ENCODE measurements at regions not wholly inside any gene's neighbourhood (a gene's known extent, or its start where the extent isn't known, plus 50 kb on each side); places are given as distances from the start of the nearest gene placed in this dataset.

DNA sequence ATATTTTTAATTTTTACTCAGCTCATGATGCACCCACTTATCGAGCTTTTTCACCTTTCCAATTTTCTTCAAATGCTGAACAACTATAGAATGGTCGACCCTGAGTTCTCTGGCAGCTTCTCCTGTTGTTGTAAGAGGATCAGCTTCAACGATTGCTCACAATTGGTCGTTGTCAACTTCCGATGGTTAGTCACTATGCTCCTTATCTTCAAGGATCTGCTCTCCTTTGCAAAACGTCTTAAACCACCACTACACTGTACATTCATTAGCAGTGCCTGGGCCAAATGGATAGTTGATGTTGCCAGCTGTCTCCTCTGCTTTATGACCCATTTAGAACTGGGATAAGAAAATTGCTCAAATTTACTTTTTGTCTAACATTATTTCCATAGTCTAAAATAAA lies 385.9 kb upstream of the LYPLAL1 start:
- Histone ChIP-seq H3K9ac (ENCODE audit: low read depth in 1 of 3, low read length in 3 of 3) (no peak overlapping the region), H3K27ac (ENCODE audit: low read depth, low read length) (no peak overlapping the region), H3K9me3 (ENCODE audit: control insufficient read depth in 3 of 3, low read length in 3 of 3) (no peaks in the 10 kb centered on the region), H3K4me3 (ENCODE audit: low read length in 3 of 3) (no peak overlapping the region), H3K27me3 (ENCODE audit: control insufficient read depth in 3 of 3, insufficient read depth in 3 of 3, low read length in 3 of 3) (no peaks in the 10 kb centered on the region), H3K4me1 (ENCODE audit: control insufficient read depth in 3 of 3, insufficient read depth in 3 of 3, low read length in 3 of 3) (peaks cover 0 to 6% (median 3%) of the 10 kb centered on the region in 3 donors), H3K36me3 (ENCODE audit: control insufficient read depth in 3 of 3, insufficient read depth in 3 of 3, low read length in 3 of 3) (no peaks in the 10 kb centered on the region)

- Histone ChIP-seq H3K9ac (ENCODE audit: low read depth in 1 of 3, low read length in 3 of 3) (no peak overlapping the region), H3K4me3 (ENCODE audit: low read length in 3 of 3) (no peak overlapping the region), H3K27ac (ENCODE audit: low read depth, low read length) (no peak overlapping the region), H3K27me3 (ENCODE audit: control insufficient read depth in 3 of 3, insufficient read depth in 3 of 3, low read length in 3 of 3) (no peaks in the 10 kb centered on the region), H3K4me1 (ENCODE audit: control insufficient read depth in 3 of 3, insufficient read depth in 3 of 3, low read length in 3 of 3) (no peaks in the 10 kb centered on the region), H3K36me3 (ENCODE audit: control insufficient read depth in 3 of 3, insufficient read depth in 3 of 3, low read length in 3 of 3) (no peaks in the 10 kb centered on the region), H3K9me3 (ENCODE audit: control insufficient read depth in 3 of 3, low read length in 3 of 3) (no peaks in the 10 kb centered on the region)
These were observed 376.9 kb upstream of the LYPLAL1 start for GRCh38 chr1:218796773-218797172.

DNA sequence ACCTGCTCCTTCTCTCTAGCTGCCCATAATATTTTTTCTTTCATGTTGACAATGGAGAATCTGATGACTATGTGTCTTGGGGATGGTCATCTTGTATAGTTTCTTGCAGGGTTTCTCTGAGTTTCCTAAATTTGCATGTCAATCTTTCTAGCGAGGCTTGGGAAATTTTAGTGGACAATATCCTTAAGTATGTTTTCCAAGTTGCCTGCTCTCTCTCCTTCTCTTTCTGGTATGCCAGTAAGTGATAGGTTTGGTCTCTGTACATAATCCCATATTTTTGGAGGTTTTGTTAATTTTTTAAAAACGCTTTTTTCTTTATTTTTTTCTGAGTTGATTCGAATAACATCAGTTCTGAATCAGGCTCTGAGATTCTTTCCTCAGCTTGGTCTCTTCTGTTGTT lies 370.9 kb upstream of the LYPLAL1 start:
- no peaks in the 10 kb centered on the region for H3K27me3 ChIP-seq (ENCODE audit: control insufficient read depth in 3 of 3, insufficient read depth in 3 of 3, low read length in 3 of 3)
- no peaks in the 10 kb centered on the region for H3K36me3 ChIP-seq (ENCODE audit: control insufficient read depth in 3 of 3, insufficient read depth in 3 of 3, low read length in 3 of 3)
- H3K9me3 ChIP-seq (ENCODE audit: control insufficient read depth in 3 of 3, low read length in 3 of 3) = no peaks in the 10 kb centered on the region
- no peaks in the 10 kb centered on the region for H3K4me1 ChIP-seq (ENCODE audit: control insufficient read depth in 3 of 3, insufficient read depth in 3 of 3, low read length in 3 of 3)
- H3K27ac ChIP-seq (ENCODE audit: low read depth, low read length) = no peak overlapping the region
- H3K9ac ChIP-seq (ENCODE audit: low read depth in 1 of 3, low read length in 3 of 3) = no peak overlapping the region
- no peak overlapping the region for H3K4me3 ChIP-seq (ENCODE audit: low read length in 3 of 3)

DNA sequence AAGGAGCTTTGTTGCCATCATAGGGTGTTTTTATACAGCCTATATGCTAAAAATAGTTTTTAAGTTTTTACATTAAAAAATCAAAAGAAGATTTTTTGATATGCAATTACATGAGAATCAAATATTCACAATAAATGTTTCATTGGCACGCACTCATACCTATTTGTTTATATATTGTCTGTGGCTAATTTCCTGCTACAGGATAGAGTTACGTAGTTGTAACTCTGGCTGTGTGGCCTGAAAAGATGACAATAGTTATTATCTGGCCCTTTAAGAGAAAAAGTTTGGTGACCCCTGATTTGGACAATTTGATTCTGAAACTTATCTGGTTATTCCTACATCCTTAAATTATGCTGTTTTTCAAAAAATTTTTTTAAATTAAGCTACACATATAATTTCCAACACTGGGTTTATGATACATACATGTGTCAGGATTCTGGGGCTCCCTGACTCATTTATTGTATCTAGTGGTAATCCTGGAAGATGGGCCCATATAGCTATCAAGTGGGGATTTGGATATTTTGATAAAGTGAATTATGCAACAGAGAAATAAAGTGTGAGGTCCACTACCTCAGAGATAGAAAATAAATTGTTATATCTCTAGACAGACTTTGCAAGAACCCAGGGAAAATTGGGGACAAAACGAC lies 370.2 kb upstream of the LYPLAL1 start:
- Histone ChIP-seq H3K9ac (ENCODE audit: low read depth in 1 of 3, low read length in 3 of 3) (no peak overlapping the region), H3K27me3 (ENCODE audit: control insufficient read depth in 3 of 3, insufficient read depth in 3 of 3, low read length in 3 of 3) (no peaks in the 10 kb centered on the region), H3K9me3 (ENCODE audit: control insufficient read depth in 3 of 3, low read length in 3 of 3) (no peaks in the 10 kb centered on the region), H3K4me3 (ENCODE audit: low read length in 3 of 3) (no peak overlapping the region), H3K27ac (ENCODE audit: low read depth, low read length) (no peak overlapping the region), H3K4me1 (ENCODE audit: control insufficient read depth in 3 of 3, insufficient read depth in 3 of 3, low read length in 3 of 3) (no peaks in the 10 kb centered on the region), H3K36me3 (ENCODE audit: control insufficient read depth in 3 of 3, insufficient read depth in 3 of 3, low read length in 3 of 3) (no peaks in the 10 kb centered on the region)

DNA sequence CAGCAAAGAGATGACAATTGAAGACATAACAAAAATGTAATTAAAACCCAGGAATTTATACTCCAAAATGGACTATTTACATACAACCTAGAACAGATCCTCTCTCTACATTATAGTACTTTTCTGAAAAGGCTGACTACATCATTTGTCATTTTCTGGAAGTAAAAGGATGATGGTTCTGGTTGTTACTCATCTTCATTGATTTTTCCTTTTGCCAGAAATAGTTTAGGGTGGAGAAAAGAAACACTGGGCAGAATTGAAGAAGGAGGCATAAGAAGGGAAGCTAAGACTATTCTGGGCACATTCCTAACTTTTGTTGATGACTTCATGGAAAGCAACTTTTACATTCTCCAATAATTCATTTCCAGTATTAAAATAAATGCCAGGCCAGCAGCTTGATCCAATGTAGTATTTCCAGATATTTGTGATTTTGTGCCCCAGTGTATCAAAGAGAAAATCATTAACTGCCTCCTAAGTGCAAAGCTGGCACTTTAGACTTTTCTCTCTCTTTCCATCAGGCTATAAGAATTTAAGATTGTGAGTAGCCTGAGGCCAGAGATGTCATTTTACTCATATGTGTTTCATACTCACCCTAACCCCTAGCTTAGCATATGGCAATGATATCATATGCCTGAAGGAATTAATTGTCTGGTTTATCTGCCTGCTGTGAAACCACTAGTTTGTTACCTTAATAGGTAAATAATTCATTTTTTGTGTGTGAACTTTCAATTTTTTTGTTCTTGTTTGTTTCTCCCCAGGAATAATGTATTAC lies 369.5 kb upstream of the LYPLAL1 start:
- Histone ChIP-seq H3K9ac (ENCODE audit: low read depth in 1 of 3, low read length in 3 of 3) (no peak overlapping the region), H3K27ac (ENCODE audit: low read depth, low read length) (no peak overlapping the region), H3K36me3 (ENCODE audit: control insufficient read depth in 3 of 3, insufficient read depth in 3 of 3, low read length in 3 of 3) (no peaks in the 10 kb centered on the region), H3K9me3 (ENCODE audit: control insufficient read depth in 3 of 3, low read length in 3 of 3) (no peaks in the 10 kb centered on the region), H3K4me3 (ENCODE audit: low read length in 3 of 3) (no peak overlapping the region), H3K4me1 (ENCODE audit: control insufficient read depth in 3 of 3, insufficient read depth in 3 of 3, low read length in 3 of 3) (no peaks in the 10 kb centered on the region), H3K27me3 (ENCODE audit: control insufficient read depth in 3 of 3, insufficient read depth in 3 of 3, low read length in 3 of 3) (no peaks in the 10 kb centered on the region)

DNA sequence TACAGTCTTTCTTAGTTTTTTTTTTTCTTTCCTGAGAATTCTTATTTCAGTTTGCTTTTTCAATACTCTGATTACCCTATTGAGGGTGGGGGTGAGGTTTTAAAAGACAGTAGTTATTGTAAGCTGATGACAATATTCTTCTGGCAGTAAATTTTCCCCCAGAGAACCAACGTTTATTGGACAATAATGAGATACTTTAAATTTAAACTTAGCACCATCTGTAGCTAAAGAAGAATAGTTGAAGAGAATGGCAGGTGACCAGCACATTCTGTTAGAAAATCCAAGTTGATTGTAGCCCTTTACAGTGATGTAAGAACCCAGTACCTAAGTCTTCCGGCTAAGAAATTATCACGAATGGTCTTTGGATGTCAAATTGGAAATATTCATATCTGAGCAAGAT lies 364.6 kb upstream of the LYPLAL1 start:
- Histone ChIP-seq H3K36me3 (ENCODE audit: control insufficient read depth in 3 of 3, insufficient read depth in 3 of 3, low read length in 3 of 3) (no peaks in the 10 kb centered on the region), H3K4me1 (ENCODE audit: control insufficient read depth in 3 of 3, insufficient read depth in 3 of 3, low read length in 3 of 3) (peaks cover 0 to 3% (median 0%) of the 10 kb centered on the region in 3 donors), H3K4me3 (ENCODE audit: low read length in 3 of 3) (no peak overlapping the region), H3K27ac (ENCODE audit: low read depth, low read length) (no peak overlapping the region), H3K27me3 (ENCODE audit: control insufficient read depth in 3 of 3, insufficient read depth in 3 of 3, low read length in 3 of 3) (no peaks in the 10 kb centered on the region), H3K9me3 (ENCODE audit: control insufficient read depth in 3 of 3, low read length in 3 of 3) (no peaks in the 10 kb centered on the region), H3K9ac (ENCODE audit: low read depth in 1 of 3, low read length in 3 of 3) (no peak overlapping the region)

DNA sequence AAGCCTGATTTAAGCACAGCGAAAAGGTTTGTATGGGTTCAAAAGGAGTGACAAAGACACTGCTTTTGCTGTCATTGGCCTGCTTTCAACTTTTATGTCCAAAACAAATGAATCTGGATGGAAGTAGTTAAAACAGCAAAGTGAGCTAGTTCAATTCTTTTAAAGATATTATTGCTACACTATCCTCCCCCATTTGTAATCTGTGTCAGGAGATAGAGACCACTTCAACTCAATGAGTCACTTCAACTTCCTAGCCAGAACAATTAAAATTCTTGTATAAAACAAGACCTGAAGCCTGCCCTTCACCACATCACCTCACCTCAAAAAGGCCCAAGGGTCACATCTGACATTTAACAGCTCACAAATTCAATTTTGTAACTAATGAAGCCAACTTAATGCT lies 364.1 kb upstream of the LYPLAL1 start:
- no peaks in the 10 kb centered on the region for H3K9me3 ChIP-seq (ENCODE audit: control insufficient read depth in 3 of 3, low read length in 3 of 3)
- H3K9ac ChIP-seq (ENCODE audit: low read depth in 1 of 3, low read length in 3 of 3) = no peak overlapping the region
- H3K27me3 ChIP-seq (ENCODE audit: control insufficient read depth in 3 of 3, insufficient read depth in 3 of 3, low read length in 3 of 3) = no peaks in the 10 kb centered on the region
- no peaks in the 10 kb centered on the region for H3K36me3 ChIP-seq (ENCODE audit: control insufficient read depth in 3 of 3, insufficient read depth in 3 of 3, low read length in 3 of 3)
- H3K27ac ChIP-seq (ENCODE audit: low read depth, low read length) = no peak overlapping the region
- H3K4me3 ChIP-seq (ENCODE audit: low read length in 3 of 3) = no peak overlapping the region
- peaks cover 0 to 3% (median 0%) of the 10 kb centered on the region in 3 donors for H3K4me1 ChIP-seq (ENCODE audit: control insufficient read depth in 3 of 3, insufficient read depth in 3 of 3, low read length in 3 of 3)

DNA sequence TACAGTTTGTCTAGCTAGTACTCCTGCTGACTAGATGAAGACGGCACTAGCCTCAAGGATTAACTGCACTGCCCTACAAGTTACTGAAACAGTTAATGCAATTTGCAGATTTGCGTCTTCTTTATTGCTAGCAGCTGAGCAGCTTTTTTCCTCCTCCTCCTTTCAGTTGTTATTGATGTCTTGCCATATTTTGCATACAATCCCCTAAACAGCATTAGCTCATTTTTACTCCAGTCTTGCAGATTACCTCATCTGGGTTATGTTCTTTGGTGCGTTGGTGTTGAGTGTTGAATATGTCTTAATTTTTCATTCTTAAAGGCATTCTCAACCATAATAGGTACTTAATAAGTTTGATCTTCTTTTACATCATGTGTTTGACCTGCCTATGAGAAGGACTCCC lies 363.4 kb upstream of the LYPLAL1 start:
- Histone ChIP-seq H3K27me3 (ENCODE audit: control insufficient read depth in 3 of 3, insufficient read depth in 3 of 3, low read length in 3 of 3) (no peaks in the 10 kb centered on the region), H3K9me3 (ENCODE audit: control insufficient read depth in 3 of 3, low read length in 3 of 3) (no peaks in the 10 kb centered on the region), H3K4me3 (ENCODE audit: low read length in 3 of 3) (no peak overlapping the region), H3K4me1 (ENCODE audit: control insufficient read depth in 3 of 3, insufficient read depth in 3 of 3, low read length in 3 of 3) (peaks cover 0 to 3% (median 0%) of the 10 kb centered on the region in 3 donors), H3K27ac (ENCODE audit: low read depth, low read length) (no peak overlapping the region), H3K9ac (ENCODE audit: low read depth in 1 of 3, low read length in 3 of 3) (no peak overlapping the region), H3K36me3 (ENCODE audit: control insufficient read depth in 3 of 3, insufficient read depth in 3 of 3, low read length in 3 of 3) (no peaks in the 10 kb centered on the region)

GRCh38 chr1:218811497-218811896 lies 362.2 kb upstream of the LYPLAL1 start:
- Histone ChIP-seq H3K27me3 (ENCODE audit: control insufficient read depth in 3 of 3, insufficient read depth in 3 of 3, low read length in 3 of 3) (no peaks in the 10 kb centered on the region), H3K4me3 (ENCODE audit: low read length in 3 of 3) (no peak overlapping the region), H3K9ac (ENCODE audit: low read depth in 1 of 3, low read length in 3 of 3) (no peak overlapping the region), H3K36me3 (ENCODE audit: control insufficient read depth in 3 of 3, insufficient read depth in 3 of 3, low read length in 3 of 3) (no peaks in the 10 kb centered on the region), H3K4me1 (ENCODE audit: control insufficient read depth in 3 of 3, insufficient read depth in 3 of 3, low read length in 3 of 3) (peaks cover 0 to 3% (median 0%) of the 10 kb centered on the region in 3 donors), H3K9me3 (ENCODE audit: control insufficient read depth in 3 of 3, low read length in 3 of 3) (no peaks in the 10 kb centered on the region), H3K27ac (ENCODE audit: low read depth, low read length) (no peak overlapping the region)

DNA sequence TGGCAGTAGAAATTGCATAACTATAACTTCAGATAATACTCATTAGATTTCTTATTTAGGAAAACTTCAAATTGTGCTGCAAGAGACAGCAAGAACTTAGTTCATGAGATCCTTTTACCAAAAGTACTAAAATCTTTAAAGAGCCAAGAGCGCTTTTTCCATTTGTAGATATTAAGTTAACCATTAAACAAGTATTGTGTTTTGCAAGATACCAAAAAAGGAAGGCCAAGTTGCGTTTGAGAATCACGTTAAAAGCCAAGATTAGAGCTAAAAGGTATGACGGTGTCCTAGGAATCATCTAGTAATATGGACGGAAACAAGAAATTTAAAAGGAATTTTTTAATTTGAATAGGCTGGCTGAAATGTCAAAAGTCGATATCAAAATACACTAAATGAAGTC lies 361.3 kb upstream of the LYPLAL1 start:
- H3K9ac ChIP-seq (ENCODE audit: low read depth in 1 of 3, low read length in 3 of 3) = no peak overlapping the region
- H3K9me3 ChIP-seq (ENCODE audit: control insufficient read depth in 3 of 3, low read length in 3 of 3) = no peaks in the 10 kb centered on the region
- no peaks in the 10 kb centered on the region for H3K36me3 ChIP-seq (ENCODE audit: control insufficient read depth in 3 of 3, insufficient read depth in 3 of 3, low read length in 3 of 3)
- H3K4me3 ChIP-seq (ENCODE audit: low read length in 3 of 3) = no peak overlapping the region
- H3K4me1 ChIP-seq (ENCODE audit: control insufficient read depth in 3 of 3, insufficient read depth in 3 of 3, low read length in 3 of 3) = peaks cover 0 to 3% (median 0%) of the 10 kb centered on the region in 3 donors
- no peaks in the 10 kb centered on the region for H3K27me3 ChIP-seq (ENCODE audit: control insufficient read depth in 3 of 3, insufficient read depth in 3 of 3, low read length in 3 of 3)
- no peak overlapping the region for H3K27ac ChIP-seq (ENCODE audit: low read depth, low read length)

Data from skeletal muscle tissue (tissue), 3 donors.